ENCODE measurements at regions not wholly inside any gene's neighbourhood (a gene's known extent, or its start where the extent isn't known, plus 50 kb on each side); places are given as distances from the start of the nearest gene placed in this dataset.

DNA sequence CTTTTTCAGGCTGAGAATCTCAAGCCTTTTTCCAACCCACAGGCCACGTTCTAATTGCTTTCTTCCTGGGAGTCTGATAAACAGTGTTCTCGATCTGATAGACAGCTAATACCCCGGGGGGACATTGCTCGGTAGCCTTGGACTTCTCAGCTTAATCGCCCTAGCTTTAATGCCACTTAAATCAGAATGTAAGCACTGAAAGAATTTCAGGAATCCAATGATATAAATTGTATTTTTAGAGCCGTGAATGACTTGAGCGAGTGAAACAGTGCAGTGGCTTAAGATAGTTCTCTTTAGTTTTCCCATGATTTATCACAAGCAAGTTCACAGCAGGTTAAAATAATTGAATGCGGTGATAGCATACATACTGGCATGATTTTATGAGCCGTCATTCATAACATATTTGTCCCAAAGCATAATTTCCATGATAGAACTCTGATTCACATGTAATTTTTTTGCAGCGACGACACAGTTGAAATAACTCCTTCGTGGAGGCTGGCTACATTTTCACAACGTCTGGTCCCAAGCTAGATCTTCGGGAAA is 116.1 kb upstream of the MYOCD start:
- H3K36me3 ChIP-seq (ENCODE audit: control insufficient read depth, insufficient read depth, low read length), result no peaks in the 10 kb centered on the region
- H3K4me1 ChIP-seq (ENCODE audit: control insufficient read depth, insufficient read depth, low read length), result no peaks in the 10 kb centered on the region
- no peak overlapping the region for H3K9ac ChIP-seq (ENCODE audit: low read depth, low read length)
- H3K27ac ChIP-seq (ENCODE audit: low read depth, low read length), result no peak overlapping the region
- no peak overlapping the region for H3K4me3 ChIP-seq (ENCODE audit: low read depth, low read length)
- H3K9me3 ChIP-seq (ENCODE audit: control insufficient read depth, insufficient read depth, low read length), result no peaks in the 10 kb centered on the region
- H3K27me3 ChIP-seq (ENCODE audit: control insufficient read depth, insufficient read depth, low read length), result no peaks in the 10 kb centered on the region

DNA sequence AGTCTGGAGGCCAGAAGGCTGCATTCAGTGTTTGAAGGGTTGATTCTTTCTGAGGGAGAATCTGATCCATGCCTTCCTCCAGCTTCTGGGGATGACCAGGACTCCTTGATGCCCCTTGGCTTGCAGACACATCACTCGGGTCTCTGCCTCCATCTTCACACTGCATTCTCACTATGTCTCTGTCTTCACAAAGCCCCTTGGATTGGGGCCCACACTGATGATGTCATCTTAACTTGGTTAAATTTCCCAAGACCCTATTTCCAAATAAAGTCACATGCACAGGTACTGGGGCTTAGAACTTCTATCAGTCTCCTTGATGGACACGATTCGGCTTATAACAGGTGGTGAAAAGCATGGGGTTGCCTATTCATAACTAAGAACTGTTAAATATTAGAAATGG is 112.1 kb upstream of the MYOCD start:
- H3K9me3 ChIP-seq (ENCODE audit: control insufficient read depth, insufficient read depth, low read length), result no peaks in the 10 kb centered on the region
- H3K9ac ChIP-seq (ENCODE audit: low read depth, low read length), result no peak overlapping the region
- no peaks in the 10 kb centered on the region for H3K4me1 ChIP-seq (ENCODE audit: control insufficient read depth, insufficient read depth, low read length)
- no peaks in the 10 kb centered on the region for H3K27me3 ChIP-seq (ENCODE audit: control insufficient read depth, insufficient read depth, low read length)
- no peaks in the 10 kb centered on the region for H3K36me3 ChIP-seq (ENCODE audit: control insufficient read depth, insufficient read depth, low read length)
- H3K27ac ChIP-seq (ENCODE audit: low read depth, low read length), result no peak overlapping the region
- H3K4me3 ChIP-seq (ENCODE audit: low read depth, low read length), result no peak overlapping the region

DNA sequence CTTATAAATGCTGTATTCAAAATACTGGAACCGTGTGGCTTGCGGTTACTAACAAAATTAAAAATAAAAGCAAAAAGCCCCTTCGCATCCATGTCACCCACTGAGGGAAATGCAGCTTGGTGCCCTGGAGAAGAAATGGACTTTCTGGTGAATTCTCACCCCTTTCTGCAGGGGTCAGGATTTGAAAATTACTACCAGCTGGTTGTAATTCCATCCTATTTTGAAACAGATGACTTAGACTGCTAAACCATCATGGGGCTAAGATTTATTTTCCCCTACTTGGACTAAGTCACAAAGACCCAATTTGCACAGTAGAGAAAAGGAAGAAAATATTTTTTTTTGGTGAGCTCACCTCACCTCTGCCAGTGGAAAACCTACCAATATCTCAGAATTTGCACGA is 111.4 kb upstream of the MYOCD start:
- H3K9me3 ChIP-seq (ENCODE audit: control insufficient read depth, insufficient read depth, low read length), result no peaks in the 10 kb centered on the region
- H3K36me3 ChIP-seq (ENCODE audit: control insufficient read depth, insufficient read depth, low read length), result no peaks in the 10 kb centered on the region
- no peaks in the 10 kb centered on the region for H3K27me3 ChIP-seq (ENCODE audit: control insufficient read depth, insufficient read depth, low read length)
- no peak overlapping the region for H3K9ac ChIP-seq (ENCODE audit: low read depth, low read length)
- H3K4me3 ChIP-seq (ENCODE audit: low read depth, low read length), result no peak overlapping the region
- no peaks in the 10 kb centered on the region for H3K4me1 ChIP-seq (ENCODE audit: control insufficient read depth, insufficient read depth, low read length)
- no peak overlapping the region for H3K27ac ChIP-seq (ENCODE audit: low read depth, low read length)

DNA sequence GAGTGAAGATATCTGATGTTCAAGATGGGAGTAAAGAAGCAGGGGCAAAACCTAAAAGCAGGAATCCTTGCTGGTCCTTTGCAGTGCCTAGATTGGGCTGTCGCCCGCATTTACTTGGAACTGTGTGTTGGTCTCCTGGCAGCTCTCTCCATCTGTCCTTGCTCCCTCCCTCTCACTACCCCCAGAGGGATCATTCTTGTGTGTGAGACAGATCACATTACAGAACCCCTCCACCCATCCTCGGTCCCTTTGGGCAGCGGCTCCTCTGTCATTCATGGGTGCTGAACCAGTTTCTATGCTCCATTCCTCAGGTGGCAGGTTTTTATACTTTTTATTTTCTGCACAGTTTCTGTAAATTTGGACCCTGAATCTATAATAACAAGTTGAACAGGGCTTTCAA is 99.4 kb upstream of the MYOCD start:
- no peaks in the 10 kb centered on the region for H3K36me3 ChIP-seq (ENCODE audit: control insufficient read depth, insufficient read depth, low read length)
- H3K9ac ChIP-seq (ENCODE audit: low read depth, low read length), result no peak overlapping the region
- H3K9me3 ChIP-seq (ENCODE audit: control insufficient read depth, insufficient read depth, low read length), result no peaks in the 10 kb centered on the region
- H3K27me3 ChIP-seq (ENCODE audit: control insufficient read depth, insufficient read depth, low read length), result no peaks in the 10 kb centered on the region
- no peak overlapping the region for H3K4me3 ChIP-seq (ENCODE audit: low read depth, low read length)
- H3K4me1 ChIP-seq (ENCODE audit: control insufficient read depth, insufficient read depth, low read length), result peaks cover 7% of the 10 kb centered on the region
- H3K27ac ChIP-seq (ENCODE audit: low read depth, low read length), result no peak overlapping the region

DNA sequence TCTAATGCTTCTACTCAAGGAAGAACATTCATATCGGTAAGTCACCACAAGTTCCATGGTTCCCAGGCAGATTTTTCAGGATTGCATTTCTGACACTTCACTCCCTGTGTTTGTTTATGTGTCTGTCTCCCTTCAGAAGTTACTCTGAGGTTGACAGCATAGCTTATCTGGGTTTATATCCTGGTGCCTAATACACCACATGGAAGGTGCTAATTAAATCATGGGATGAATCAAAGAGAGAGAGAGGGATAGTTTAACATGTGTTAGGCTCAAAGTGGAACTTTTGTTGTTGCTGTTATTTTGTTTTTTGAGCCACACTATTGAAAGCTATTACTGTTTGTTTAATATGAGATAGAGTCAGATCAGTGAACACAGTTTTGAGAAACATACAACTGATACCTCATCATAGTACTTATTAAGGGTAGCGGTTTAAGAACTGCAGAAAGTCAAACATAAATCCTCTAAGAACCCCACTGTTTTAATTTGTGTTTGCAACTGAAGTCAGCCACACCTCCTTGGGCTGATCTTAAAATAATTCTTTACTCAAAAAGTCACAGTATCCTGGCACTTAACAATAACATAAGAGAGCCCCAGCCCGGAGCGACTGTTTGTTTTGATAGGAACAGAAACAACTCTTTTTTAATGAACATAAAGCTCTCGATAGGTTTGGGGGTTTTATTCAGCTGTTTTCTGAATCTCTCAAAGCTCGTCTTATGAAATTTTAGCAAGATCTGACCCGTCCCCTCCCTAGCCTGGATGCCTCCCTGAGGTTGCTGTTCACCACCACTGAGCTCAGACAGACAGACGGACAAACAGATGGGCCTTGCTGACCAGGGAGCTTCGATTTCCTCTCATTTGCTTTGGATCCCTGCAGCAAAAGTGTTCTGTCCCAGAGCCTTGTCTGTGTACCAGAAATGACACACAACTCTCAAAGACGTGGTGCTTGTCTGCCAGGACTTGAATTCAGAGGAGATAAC is 98.3 kb upstream of the MYOCD start:
- H3K36me3 ChIP-seq (ENCODE audit: control insufficient read depth, insufficient read depth, low read length), result no peaks in the 10 kb centered on the region
- no peak overlapping the region for H3K4me3 ChIP-seq (ENCODE audit: low read depth, low read length)
- no peak overlapping the region for H3K9ac ChIP-seq (ENCODE audit: low read depth, low read length)
- H3K9me3 ChIP-seq (ENCODE audit: control insufficient read depth, insufficient read depth, low read length), result no peaks in the 10 kb centered on the region
- H3K27me3 ChIP-seq (ENCODE audit: control insufficient read depth, insufficient read depth, low read length), result no peaks in the 10 kb centered on the region
- H3K4me1 ChIP-seq (ENCODE audit: control insufficient read depth, insufficient read depth, low read length), result peaks cover 7% of the 10 kb centered on the region
- no peak overlapping the region for H3K27ac ChIP-seq (ENCODE audit: low read depth, low read length)

DNA sequence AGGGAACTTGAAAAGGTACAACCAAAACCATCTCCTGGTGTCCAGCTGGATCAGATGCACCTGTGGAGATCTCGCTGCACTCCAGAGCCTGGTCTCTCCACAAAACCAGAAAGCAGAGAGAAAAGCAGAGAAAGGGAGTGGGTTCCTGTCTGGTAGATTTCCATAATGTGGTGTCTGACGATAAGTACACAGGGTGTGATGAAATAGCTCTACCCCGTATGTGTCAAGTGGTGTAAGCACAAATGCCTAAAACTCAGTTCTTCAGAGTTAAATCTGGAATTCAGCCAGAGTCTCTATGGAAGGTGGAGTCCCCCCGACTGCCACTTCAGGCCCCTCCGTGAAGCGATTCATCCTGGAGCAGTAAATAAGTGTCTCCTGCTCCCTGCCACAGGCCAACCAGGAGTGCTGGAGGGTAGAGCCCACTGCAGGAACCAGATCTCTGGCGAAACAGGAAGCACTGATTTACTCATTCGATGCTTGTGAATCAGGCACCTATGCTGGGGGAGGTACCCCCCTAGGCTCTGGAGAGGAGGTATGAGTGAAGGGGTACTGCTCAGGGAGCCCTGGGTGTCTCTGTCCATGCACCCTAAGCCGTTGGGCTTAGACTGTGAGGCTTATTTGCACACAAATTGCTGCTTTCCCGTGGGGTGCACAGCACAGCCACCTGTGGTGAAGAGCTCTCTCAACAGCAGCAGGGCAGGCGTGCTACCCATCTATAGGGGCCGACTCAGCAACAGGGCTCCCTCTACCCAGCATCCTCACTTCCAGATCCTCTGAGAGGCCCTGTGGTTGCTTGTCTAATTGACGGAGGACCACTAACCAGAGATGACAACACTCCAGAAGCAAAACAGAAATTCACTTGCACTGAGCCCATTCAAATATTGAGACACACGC is 97.1 kb upstream of the MYOCD start:
- no peaks in the 10 kb centered on the region for H3K9me3 ChIP-seq (ENCODE audit: control insufficient read depth, insufficient read depth, low read length)
- H3K4me3 ChIP-seq (ENCODE audit: low read depth, low read length), result no peak overlapping the region
- no peaks in the 10 kb centered on the region for H3K27me3 ChIP-seq (ENCODE audit: control insufficient read depth, insufficient read depth, low read length)
- no peaks in the 10 kb centered on the region for H3K36me3 ChIP-seq (ENCODE audit: control insufficient read depth, insufficient read depth, low read length)
- H3K9ac ChIP-seq (ENCODE audit: low read depth, low read length), result no peak overlapping the region
- H3K27ac ChIP-seq (ENCODE audit: low read depth, low read length), result no peak overlapping the region
- peaks cover 7% of the 10 kb centered on the region for H3K4me1 ChIP-seq (ENCODE audit: control insufficient read depth, insufficient read depth, low read length)

DNA sequence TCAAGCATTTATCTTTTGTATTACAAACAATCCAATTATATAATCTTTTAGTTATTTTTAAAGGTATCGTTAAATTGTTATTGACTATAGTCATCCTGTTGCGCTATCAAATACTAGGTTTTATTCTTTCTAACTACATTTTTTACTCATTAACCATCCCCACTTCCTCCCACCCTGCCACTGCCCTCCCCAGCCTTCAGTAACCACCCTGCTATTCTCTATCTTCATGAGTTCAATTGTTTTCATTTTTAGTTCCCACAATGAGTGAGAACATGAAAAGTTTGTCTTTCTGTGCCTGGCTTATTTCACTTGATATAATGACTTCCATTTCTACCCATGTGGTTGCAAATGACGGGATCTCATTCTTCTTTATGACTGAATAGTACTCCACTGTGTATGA is 94.1 kb upstream of the MYOCD start:
- H3K4me3 ChIP-seq (ENCODE audit: low read depth, low read length), result no peak overlapping the region
- H3K36me3 ChIP-seq (ENCODE audit: control insufficient read depth, insufficient read depth, low read length), result no peaks in the 10 kb centered on the region
- no peaks in the 10 kb centered on the region for H3K27me3 ChIP-seq (ENCODE audit: control insufficient read depth, insufficient read depth, low read length)
- H3K9me3 ChIP-seq (ENCODE audit: control insufficient read depth, insufficient read depth, low read length), result no peaks in the 10 kb centered on the region
- H3K4me1 ChIP-seq (ENCODE audit: control insufficient read depth, insufficient read depth, low read length), result no peaks in the 10 kb centered on the region
- no peak overlapping the region for H3K9ac ChIP-seq (ENCODE audit: low read depth, low read length)
- H3K27ac ChIP-seq (ENCODE audit: low read depth, low read length), result no peak overlapping the region

DNA sequence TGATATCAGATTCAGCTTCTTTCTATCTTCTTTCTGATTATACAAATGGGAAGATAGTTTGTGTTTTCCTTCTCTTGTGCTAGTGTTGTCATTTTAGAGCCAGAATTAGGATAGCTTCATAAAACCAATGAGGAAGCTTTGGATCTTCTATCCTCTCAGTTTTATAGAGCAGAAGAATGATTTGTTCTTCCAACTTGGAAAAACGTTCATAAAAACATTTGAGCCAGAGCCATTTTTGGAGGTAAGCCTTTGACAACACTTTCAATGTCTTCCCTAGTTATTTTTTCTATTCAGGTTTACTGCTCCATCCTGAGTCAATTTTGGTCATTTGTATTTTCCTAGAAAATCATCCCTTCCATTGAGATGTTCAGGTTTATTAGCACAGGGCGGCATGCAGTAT is 91.2 kb upstream of the MYOCD start:
- Histone ChIP-seq H3K9ac (ENCODE audit: low read depth, low read length) (no peak overlapping the region), H3K9me3 (ENCODE audit: control insufficient read depth, insufficient read depth, low read length) (no peaks in the 10 kb centered on the region), H3K27me3 (ENCODE audit: control insufficient read depth, insufficient read depth, low read length) (no peaks in the 10 kb centered on the region), H3K4me1 (ENCODE audit: control insufficient read depth, insufficient read depth, low read length) (no peaks in the 10 kb centered on the region), H3K27ac (ENCODE audit: low read depth, low read length) (no peak overlapping the region), H3K36me3 (ENCODE audit: control insufficient read depth, insufficient read depth, low read length) (no peaks in the 10 kb centered on the region), H3K4me3 (ENCODE audit: low read depth, low read length) (no peak overlapping the region)

DNA sequence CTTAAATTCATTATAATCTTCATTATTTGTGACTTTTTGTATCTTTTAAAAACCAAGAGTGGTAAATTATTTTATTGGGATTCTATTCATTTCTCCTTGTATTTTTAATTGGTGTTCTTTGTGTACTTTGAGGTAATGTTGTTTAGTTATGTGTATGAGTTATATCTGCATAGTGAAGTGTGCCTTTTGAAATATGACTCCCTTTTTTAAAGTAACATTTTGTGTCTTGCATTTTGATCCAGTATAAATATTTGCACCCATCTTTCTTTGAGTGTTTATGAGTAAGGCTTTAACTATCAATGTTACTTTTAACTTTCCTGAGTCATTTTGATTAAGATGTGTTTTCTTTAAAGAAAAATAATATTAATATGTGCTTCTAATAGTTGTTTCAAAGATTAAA is 90.0 kb upstream of the MYOCD start:
- Histone ChIP-seq H3K9ac (ENCODE audit: low read depth, low read length) (no peak overlapping the region), H3K27ac (ENCODE audit: low read depth, low read length) (no peak overlapping the region), H3K4me1 (ENCODE audit: control insufficient read depth, insufficient read depth, low read length) (no peaks in the 10 kb centered on the region), H3K4me3 (ENCODE audit: low read depth, low read length) (no peak overlapping the region), H3K36me3 (ENCODE audit: control insufficient read depth, insufficient read depth, low read length) (no peaks in the 10 kb centered on the region), H3K27me3 (ENCODE audit: control insufficient read depth, insufficient read depth, low read length) (no peaks in the 10 kb centered on the region), H3K9me3 (ENCODE audit: control insufficient read depth, insufficient read depth, low read length) (no peaks in the 10 kb centered on the region)

DNA sequence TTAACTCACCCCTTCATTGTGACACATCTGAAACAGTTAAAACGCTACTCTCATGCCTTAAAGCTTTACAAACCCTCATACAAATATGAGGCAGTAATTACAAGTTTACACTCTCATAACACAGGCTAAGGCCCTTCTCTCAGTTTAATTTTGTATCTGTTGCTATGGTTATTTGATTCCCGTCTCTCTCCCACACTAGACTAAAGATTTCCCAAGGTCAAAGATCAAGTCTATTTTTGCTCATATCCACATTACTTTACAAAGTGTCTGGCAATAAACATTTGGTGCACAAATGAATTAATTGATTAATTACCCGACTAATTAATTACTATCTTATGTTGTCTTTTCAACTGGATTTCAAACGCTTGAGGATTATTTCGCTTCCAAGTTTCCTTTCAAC is 86.4 kb upstream of the MYOCD start:
- no peak overlapping the region for H3K4me3 ChIP-seq (ENCODE audit: low read depth, low read length)
- H3K36me3 ChIP-seq (ENCODE audit: control insufficient read depth, insufficient read depth, low read length), result no peaks in the 10 kb centered on the region
- H3K4me1 ChIP-seq (ENCODE audit: control insufficient read depth, insufficient read depth, low read length), result no peaks in the 10 kb centered on the region
- H3K27ac ChIP-seq (ENCODE audit: low read depth, low read length), result no peak overlapping the region
- H3K9me3 ChIP-seq (ENCODE audit: control insufficient read depth, insufficient read depth, low read length), result no peaks in the 10 kb centered on the region
- no peak overlapping the region for H3K9ac ChIP-seq (ENCODE audit: low read depth, low read length)
- no peaks in the 10 kb centered on the region for H3K27me3 ChIP-seq (ENCODE audit: control insufficient read depth, insufficient read depth, low read length)

DNA sequence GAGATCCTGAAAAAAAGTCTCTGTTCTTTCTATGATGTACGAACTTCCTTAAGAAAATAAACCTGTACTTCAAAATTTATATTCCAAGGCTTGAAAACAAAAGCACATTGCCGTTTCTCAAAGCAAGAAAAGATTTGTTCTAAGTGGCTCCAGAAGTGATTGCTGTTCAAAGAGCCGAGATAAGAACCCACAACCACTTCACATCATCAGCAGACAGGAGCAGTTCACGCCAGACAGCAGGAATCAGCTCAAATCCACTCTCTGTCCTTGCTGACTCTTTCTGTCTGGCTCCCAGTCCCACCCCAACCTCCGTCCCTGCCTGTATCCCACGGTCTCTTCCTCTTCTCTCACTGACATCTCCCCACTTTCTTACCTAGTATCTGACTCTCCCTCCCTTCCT is 85.0 kb upstream of the MYOCD start:
- H3K4me1 ChIP-seq (ENCODE audit: control insufficient read depth, insufficient read depth, low read length), result no peaks in the 10 kb centered on the region
- H3K27ac ChIP-seq (ENCODE audit: low read depth, low read length), result no peak overlapping the region
- H3K9ac ChIP-seq (ENCODE audit: low read depth, low read length), result no peak overlapping the region
- H3K27me3 ChIP-seq (ENCODE audit: control insufficient read depth, insufficient read depth, low read length), result no peaks in the 10 kb centered on the region
- H3K9me3 ChIP-seq (ENCODE audit: control insufficient read depth, insufficient read depth, low read length), result no peaks in the 10 kb centered on the region
- H3K36me3 ChIP-seq (ENCODE audit: control insufficient read depth, insufficient read depth, low read length), result no peaks in the 10 kb centered on the region
- H3K4me3 ChIP-seq (ENCODE audit: low read depth, low read length), result no peak overlapping the region
